IMR-90 (cell line): ENCODE measurements at regions not wholly inside any gene's neighbourhood (a gene's known extent, or its start where the extent isn't known, plus 50 kb on each side); places are given as distances from the start of the nearest gene placed in this dataset.

Experiments
- ATAC-seq: fragments of 200-7000 bp; cut with Tn5 transposase; 2 replicates; pipeline ENCODE4 v1.9.1; 2020; ENCODE audit warnings: low read depth, mild to moderate bottlenecking, moderate library complexity
- BruUV-seq: library from RNA; stranded (reverse); fragments of 400-500 nt; replicated peaks from 2 replicates; lab custom pipeline; 2021; lab: Mats Ljungman, UMichigan
- CTCF ChIA-PET: fragments of 300-600 bp; formaldehyde crosslinking; extraction: SDS; loops from one replicate; lab custom pipeline; 2021; ENCODE audit warnings: antibody characterized with exemption; lab: Yijun Ruan, JAX
- POLR2A ChIA-PET: fragments of 300-600 bp; sonication (Branson Sonifier 250); formaldehyde crosslinking; loops from one replicate; lab custom pipeline; 2022; ENCODE audit warnings: antibody characterized with exemption; ENCODE audit not compliant: unreplicated experiment; lab: Charles Lee
- DNase-seq: peaks from one replicate; pipeline ENCODE4 v3.0.0; 2013
- H2AFZ ChIP-seq: replicated peaks from 2 replicates; pipeline ENCODE3; 2013; ENCODE audit warnings: low read length, mild to moderate bottlenecking; ENCODE audit not compliant: poor library complexity
- H2AK5ac ChIP-seq: 2 replicates; pipeline ENCODE4 v1.6.1; 2013; ENCODE audit warnings: low read depth, low read length, inconsistent platforms
- H2AK9ac ChIP-seq: replicated peaks from 2 replicates; pipeline ENCODE3; 2013; ENCODE audit warnings: mild to moderate bottlenecking, low read depth, low read length, moderate library complexity; ENCODE audit not compliant: poor library complexity
- H2BK120ac ChIP-seq: 2 replicates; pipeline ENCODE4 v1.6.1; 2013; ENCODE audit warnings: low read depth, low read length, inconsistent platforms
- H2BK15ac ChIP-seq: 3 replicates; pipeline ENCODE4 v1.6.1; 2013; ENCODE audit warnings: low read depth, low read length, inconsistent platforms
- H2BK20ac ChIP-seq: 2 replicates; pipeline ENCODE4 v1.6.1; 2013; ENCODE audit warnings: low read depth, mild to moderate bottlenecking, inconsistent platforms, low read length, moderate library complexity
- H2BK5ac ChIP-seq: 2 replicates; pipeline ENCODE4 v1.6.1; 2013; ENCODE audit warnings: mild to moderate bottlenecking, low read depth, low read length, inconsistent platforms; ENCODE audit not compliant: poor library complexity, severe bottlenecking
- H3K14ac ChIP-seq: replicated peaks from 2 replicates; pipeline ENCODE4 v1.6.1; 2013; ENCODE audit warnings: low read depth, low read length, inconsistent platforms
- H3K18ac ChIP-seq: 2 replicates; pipeline ENCODE4 v1.6.1; 2013; ENCODE audit warnings: low read depth, low read length, control low read depth
- H3K23ac ChIP-seq: 2 replicates; pipeline ENCODE4 v1.6.1; 2013; ENCODE audit warnings: low read depth, low read length, inconsistent platforms
- H3K27ac ChIP-seq: 2 replicates; pipeline ENCODE4 v1.5.1; 2013; ENCODE audit warnings: mild to moderate bottlenecking, control low read depth, low read length; ENCODE audit not compliant: insufficient read depth
- H3K27me3 ChIP-seq: 2 replicates; pipeline ENCODE4 v1.6.1; 2013; ENCODE audit warnings: low read length; ENCODE audit not compliant: control insufficient read depth, insufficient read depth
- H3K36me3 ChIP-seq: 2 replicates; pipeline ENCODE4 v1.6.1; 2013; ENCODE audit warnings: low read length, mixed read lengths; ENCODE audit not compliant: control insufficient read depth, insufficient read depth
- H3K4ac ChIP-seq: 2 replicates; pipeline ENCODE4 v1.6.1; 2013; ENCODE audit warnings: low read depth, low read length, inconsistent platforms
- H3K4me1 ChIP-seq: 2 replicates; pipeline ENCODE4 v1.6.1; 2013; ENCODE audit warnings: low read length, mixed read lengths; ENCODE audit not compliant: control insufficient read depth, insufficient read depth
- H3K4me2 ChIP-seq: 2 replicates; pipeline ENCODE4 v1.6.1; 2013; ENCODE audit warnings: low read depth, mild to moderate bottlenecking, control low read depth, low read length, moderate library complexity
- H3K4me3 ChIP-seq: 2 replicates; pipeline ENCODE4 v1.5.1; 2013; ENCODE audit warnings: low read depth, mild to moderate bottlenecking, control low read depth, low read length, moderate library complexity; ENCODE audit not compliant: insufficient read depth
- H3K56ac ChIP-seq: 2 replicates; pipeline ENCODE4 v1.6.1; 2013; ENCODE audit warnings: low read length, inconsistent platforms; ENCODE audit not compliant: insufficient read depth; ENCODE audit errors: extremely low read depth
- H3K79me1 ChIP-seq, 2 experiments: 2 replicates each; pipeline ENCODE4 v1.6.1; 2013; ENCODE audit warnings: low read length in 2 of 2, inconsistent platforms in 1 of 2, low read depth in 1 of 2
- H3K9ac ChIP-seq: 2 replicates; pipeline ENCODE4 v1.6.1; 2013; ENCODE audit warnings: low read depth, low read length, control low read depth
- H3K9me1 ChIP-seq: 2 replicates; pipeline ENCODE4 v1.6.1; 2013; ENCODE audit warnings: low read length, inconsistent platforms; ENCODE audit not compliant: insufficient read depth
- H3K9me3 ChIP-seq: 2 replicates; pipeline ENCODE4 v1.6.1; 2013; ENCODE audit warnings: low read length; ENCODE audit not compliant: control insufficient read depth, insufficient read depth
- H4K20me1 ChIP-seq: 2 replicates; pipeline ENCODE4 v1.6.1; 2013; ENCODE audit warnings: low read length, inconsistent platforms; ENCODE audit not compliant: insufficient read depth
- H4K5ac ChIP-seq: 2 replicates; pipeline ENCODE4 v1.6.1; 2013; ENCODE audit warnings: mild to moderate bottlenecking, low read depth, low read length, control low read depth
- H4K8ac ChIP-seq, 2 experiments: 2 replicates each; pipeline ENCODE4 v1.6.1; 2013; ENCODE audit warnings: low read depth in 2 of 2, low read length in 2 of 2, control low read depth in 1 of 2, inconsistent platforms in 1 of 2
- H4K91ac ChIP-seq: 2 replicates; pipeline ENCODE4 v1.6.1; 2013; ENCODE audit warnings: low read depth, low read length, inconsistent platforms; ENCODE audit not compliant: insufficient read depth
- BHLHE40 ChIP-seq: fragments of 150-350 bp; IDR thresholded peaks from 2 replicates; pipeline ENCODE4 v1.6.1; 2016; ENCODE audit warnings: mild to moderate bottlenecking, low read depth, low read length
- CEBPB ChIP-seq: IDR thresholded peaks from 2 replicates; pipeline ENCODE4 v1.6.1; 2012; ENCODE audit warnings: low read depth, low read length, improper control_type of control experiment
- CHD1 ChIP-seq: IDR thresholded peaks from 2 replicates; pipeline ENCODE4 v1.6.1; 2012; ENCODE audit warnings: low read depth, low read length, improper control_type of control experiment
- CTCF ChIP-seq: conservative IDR thresholded peaks from 2 replicates; pipeline ENCODE4 v1.5.1; 2012; ENCODE audit warnings: mild to moderate bottlenecking, low read depth, low read length, improper control_type of control experiment
- ELK1 ChIP-seq: fragments of 150-350 bp; IDR thresholded peaks from 2 replicates; pipeline ENCODE4 v1.6.1; 2016; ENCODE audit warnings: low read depth, mild to moderate bottlenecking, low read length, moderate library complexity, borderline replicate concordance
- FOS ChIP-seq: fragments of 150-350 bp; IDR thresholded peaks from 2 replicates; pipeline ENCODE4 v1.6.1; 2016; ENCODE audit warnings: low read depth, low read length
- MAZ ChIP-seq: IDR thresholded peaks from 2 replicates; pipeline ENCODE4 v1.6.1; 2012; ENCODE audit warnings: low read depth, mild to moderate bottlenecking, low read length, improper control_type of control experiment, moderate library complexity, borderline replicate concordance
- MXI1 ChIP-seq: IDR thresholded peaks from 2 replicates; pipeline ENCODE4 v1.6.1; 2012; ENCODE audit warnings: low read depth, mild to moderate bottlenecking, low read length, moderate library complexity, borderline replicate concordance
- POLR2A ChIP-seq: IDR thresholded peaks from 2 replicates; pipeline ENCODE4 v1.6.1; 2012; ENCODE audit warnings: mild to moderate bottlenecking, low read depth, low read length
- RFX5 ChIP-seq: IDR thresholded peaks from 2 replicates; pipeline ENCODE4 v1.8.0; 2012; ENCODE audit warnings: low read depth, mild to moderate bottlenecking, low read length, moderate library complexity
- SMC3 ChIP-seq: fragments of 150-350 bp; IDR thresholded peaks from 2 replicates; pipeline ENCODE4 v1.6.1; 2016; ENCODE audit warnings: low read depth, mild to moderate bottlenecking, antibody characterized with exemption, low read length, moderate library complexity
- USF2 ChIP-seq: fragments of 150-350 bp; IDR thresholded peaks from 2 replicates; pipeline ENCODE4 v1.6.1; 2017; ENCODE audit warnings: mild to moderate bottlenecking, antibody characterized with exemption, low read length, low read depth
- dilution Hi-C: fragments of 300-500 bp; cut with HindIII; formaldehyde crosslinking; loops from one replicate; pipeline ENCODE4 v1.14.3; 2018; ENCODE audit warnings: low sequenced_read_pairs; ENCODE audit not compliant: unreplicated experiment
- in situ Hi-C: fragments of 300-500 bp; cut with MboI; formaldehyde crosslinking; loops from 3 replicates; pipeline ENCODE4 v1.14.3; 2019; ENCODE audit warnings: low sequenced_read_pairs, inconsistent platforms, mixed read lengths
- intact Hi-C: fragments of 100-400 bp; cut with micrococcal nuclease; formaldehyde crosslinking; loops from 2 replicates; pipeline ENCODE4 v1.10.0; 2022

- no peak overlapping the region for H4K8ac ChIP-seq
- POLR2A ChIA-PET, result no interaction called here
- no peaks in the 10 kb centered on the region for H3K9me3 ChIP-seq
- H3K4me2 ChIP-seq, result no peak overlapping the region
- CTCF ChIA-PET, result no interaction called here
- no peak overlapping the region for H2BK5ac ChIP-seq
- ATAC-seq (no peak), DNase-seq (no peak)
- no peaks in the 10 kb centered on the region for H4K20me1 ChIP-seq
- H2BK15ac ChIP-seq, result no peak overlapping the region
- H4K91ac ChIP-seq, result no peak overlapping the region
- H3K4me3 ChIP-seq, result no peak overlapping the region
- dilution Hi-C loops, result no loop called here
- no TSS peak for BruUV-seq
- no peak overlapping the region for H2AK9ac ChIP-seq
- TF ChIP-seq USF2 (no peak), MXI1 (no peak), RFX5 (no peak), SMC3 (no peak), CHD1 (no peak), MAZ (no peak), CEBPB (no peak), BHLHE40 (no peak), ELK1 (no peak), FOS (no peak), POLR2A (no peak), CTCF (no peak)
- no peaks in the 10 kb centered on the region for H3K36me3 ChIP-seq
- H3K18ac ChIP-seq, result no peak overlapping the region
- no peak overlapping the region for H3K56ac ChIP-seq
- in situ Hi-C loops, result no loop called here
- H3K27me3 ChIP-seq, result no peaks in the 10 kb centered on the region
- H3K23ac ChIP-seq, result no peak overlapping the region
- no peak overlapping the region for H2AK5ac ChIP-seq
- H2BK120ac ChIP-seq, result no peak overlapping the region
- no peak overlapping the region for H2AFZ ChIP-seq
- intact Hi-C loops, result no loop called here
- H2BK20ac ChIP-seq, result no peak overlapping the region
- H3K79me1 ChIP-seq, result no peaks in the 10 kb centered on the region
- H3K27ac ChIP-seq, result no peak overlapping the region
- no peaks in the 10 kb centered on the region for H3K9me1 ChIP-seq
- H4K5ac ChIP-seq, result no peak overlapping the region
- no peak overlapping the region for H3K14ac ChIP-seq
- no peak overlapping the region for H3K9ac ChIP-seq
- no peaks in the 10 kb centered on the region for H3K4me1 ChIP-seq
- H3K4ac ChIP-seq, result no peak overlapping the region
These were observed 259.3 kb downstream of the CEMIP2 start for GRCh38 chr9:71509054-71509453.
